ENCODE measurements at regions not wholly inside any gene's neighbourhood (a gene's known extent, or its start where the extent isn't known, plus 50 kb on each side); places are given as distances from the start of the nearest gene placed in this dataset.

DNA sequence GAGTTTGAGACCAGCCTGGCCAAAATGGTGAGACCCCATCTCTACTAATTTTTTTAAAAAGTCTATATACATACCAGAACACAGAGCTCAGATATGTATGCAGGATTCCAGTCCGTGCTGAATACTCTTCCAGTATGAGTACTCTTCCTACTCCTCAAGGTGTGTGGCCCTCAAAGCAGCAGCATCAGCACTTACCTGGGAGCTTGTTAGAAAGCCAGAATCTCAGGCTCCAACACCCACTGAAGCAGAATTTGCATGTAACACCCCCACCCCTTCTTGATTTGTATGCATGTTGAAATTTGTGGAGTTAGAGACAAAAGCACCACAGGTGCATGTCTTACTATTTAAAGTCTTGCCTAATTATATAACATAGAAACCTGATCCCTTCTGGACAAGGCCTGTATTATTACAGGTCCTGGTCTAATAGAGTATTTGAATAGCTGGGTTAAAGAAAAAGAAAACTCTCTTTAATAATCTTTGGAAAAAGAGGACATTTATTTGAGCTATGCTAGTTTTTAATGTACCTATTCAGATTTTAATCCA lies 50.3 kb upstream of the NFE2L2 start:
- no peak for DNase-seq

DNA sequence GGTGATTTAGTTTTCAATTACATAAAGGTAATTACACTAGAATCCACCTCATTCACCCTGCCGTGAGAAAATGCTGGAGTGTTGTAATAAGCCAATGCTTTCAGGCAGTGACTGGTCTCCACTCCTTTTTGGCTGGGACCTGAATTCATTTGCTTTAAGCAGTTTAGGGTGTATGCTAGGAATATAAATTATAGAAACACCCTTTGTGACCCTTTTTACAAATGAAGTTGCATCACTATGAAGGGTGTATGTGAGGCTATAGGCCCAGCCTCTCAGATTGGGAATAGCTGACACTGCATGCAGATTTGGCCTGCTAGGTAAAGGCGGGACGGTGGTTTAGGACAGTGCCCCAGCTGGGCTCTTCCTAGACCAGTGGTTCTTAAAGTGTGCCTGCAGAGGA lies 50.8 kb upstream of the NFE2L2 start:
- DNase-seq = no peak

DNA sequence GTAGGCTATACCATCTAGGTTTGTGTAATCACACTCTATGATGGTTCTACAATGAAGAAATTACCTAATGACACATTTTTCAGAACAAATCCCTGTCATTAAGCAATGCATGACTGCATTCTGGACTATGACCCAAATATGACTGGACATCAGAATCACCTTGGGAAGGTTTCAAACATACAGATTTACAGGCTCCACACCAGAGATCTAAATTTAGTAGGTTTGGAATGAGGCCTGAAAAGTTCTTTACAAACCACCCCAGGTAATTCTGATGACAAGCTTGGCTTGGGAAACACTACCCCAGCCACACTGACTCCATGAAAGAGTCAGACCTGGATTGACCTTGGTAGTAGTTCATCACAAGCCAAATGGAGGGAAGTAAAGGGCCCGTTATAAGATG lies 52.2 kb upstream of the NFE2L2 start:
- DNase-seq = no peak

DNA sequence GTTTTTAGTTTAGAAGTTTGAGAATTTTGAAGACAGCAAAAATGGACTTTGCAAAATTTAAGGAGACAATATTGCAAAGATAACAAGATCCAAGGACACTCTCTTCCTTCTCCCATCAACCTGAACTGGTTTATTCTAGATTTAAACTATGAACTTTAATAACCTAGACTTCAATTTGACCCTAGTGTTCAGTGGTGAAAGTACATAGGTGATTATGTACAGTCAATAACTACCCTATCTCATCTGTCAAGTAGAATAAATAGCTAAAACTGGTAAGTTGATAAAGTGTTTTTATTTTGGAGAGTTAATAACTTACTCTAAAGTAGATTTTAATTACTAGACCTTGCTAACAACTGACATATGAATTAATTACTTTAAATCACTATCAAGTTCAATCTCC lies 52.9 kb upstream of the NFE2L2 start:
- DNase-seq = no peak

DNA sequence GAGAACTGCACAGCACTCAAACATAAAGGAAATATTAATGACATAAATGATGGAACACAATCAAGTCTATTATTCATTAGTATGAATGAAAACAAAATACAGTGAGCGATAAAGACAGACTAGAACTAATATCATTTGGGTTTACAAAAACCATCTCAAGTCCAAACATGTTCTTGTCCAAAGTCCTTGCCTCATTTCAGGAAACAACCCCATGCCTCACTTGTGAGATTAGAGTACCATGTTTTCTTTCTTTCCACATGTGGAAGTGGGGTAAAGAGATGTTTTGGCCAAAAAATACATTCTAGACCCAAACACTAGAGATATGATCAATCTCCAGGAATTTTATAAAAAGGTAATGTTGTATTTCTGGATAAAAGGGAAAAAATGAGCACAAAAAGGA lies 53.3 kb upstream of the NFE2L2 start:
- DNase-seq = no peak

DNA sequence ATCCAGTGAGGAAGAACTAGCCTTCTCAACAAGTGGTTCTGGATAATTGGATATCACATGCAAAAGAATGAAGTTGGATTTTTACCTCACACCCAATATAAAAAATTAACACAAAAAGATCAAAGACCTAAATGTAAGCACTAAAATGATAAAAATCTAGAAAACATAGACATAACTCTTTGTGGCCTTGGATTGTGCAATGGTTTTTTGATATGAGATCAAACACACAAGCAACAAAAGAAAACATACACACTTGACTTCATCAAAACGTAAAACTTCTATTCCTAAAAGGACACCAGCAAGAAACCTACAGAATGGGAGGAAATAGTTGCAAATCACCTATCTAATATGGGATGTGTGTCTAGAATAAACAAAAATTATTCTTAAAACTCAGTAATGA lies 54.1 kb upstream of the NFE2L2 start:
- DNase-seq = no peak

DNA sequence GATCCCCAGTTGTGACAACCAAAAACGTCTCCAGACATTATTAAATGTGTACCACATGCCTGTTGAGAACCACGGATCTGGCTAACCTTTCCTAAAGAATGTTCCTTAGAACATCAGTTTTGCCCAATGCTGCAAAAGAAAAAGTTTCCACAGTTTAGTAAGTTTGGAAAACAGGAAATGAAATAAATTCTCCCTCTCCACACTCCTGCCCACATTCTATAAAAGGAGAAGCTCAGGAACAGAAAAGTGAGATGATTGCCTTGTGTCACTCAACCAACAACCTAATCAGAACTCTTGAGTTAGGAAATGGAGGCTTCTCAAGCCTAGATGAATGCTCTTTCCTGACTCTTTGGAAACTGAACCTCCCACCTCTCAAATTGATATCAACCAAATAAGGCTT lies 56.1 kb upstream of the NFE2L2 start:
- no peak for DNase-seq

DNA sequence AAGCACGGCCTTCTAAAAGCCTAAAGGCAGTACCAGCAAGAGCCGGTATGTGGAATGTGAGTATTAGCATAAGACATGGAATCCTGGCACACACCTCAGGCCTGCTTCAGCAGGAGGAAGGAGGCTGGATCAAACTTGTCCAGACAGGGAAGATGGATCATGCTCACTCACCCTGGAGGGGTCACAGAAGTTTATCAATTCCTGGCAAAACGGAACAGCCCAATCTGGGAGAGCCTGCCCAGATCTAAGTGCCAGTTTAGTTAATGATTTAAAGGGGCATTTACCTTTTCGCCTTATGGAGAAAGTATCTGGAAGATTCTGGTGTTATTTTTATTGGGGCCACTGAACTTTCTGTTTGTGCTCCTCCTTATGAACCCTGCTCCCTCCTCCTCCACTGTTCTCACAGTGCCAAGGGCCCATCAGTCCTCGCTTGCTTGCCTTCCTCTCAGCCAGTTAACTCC lies 58.3 kb upstream of the NFE2L2 start:
- DNase-seq = no peak

DNA sequence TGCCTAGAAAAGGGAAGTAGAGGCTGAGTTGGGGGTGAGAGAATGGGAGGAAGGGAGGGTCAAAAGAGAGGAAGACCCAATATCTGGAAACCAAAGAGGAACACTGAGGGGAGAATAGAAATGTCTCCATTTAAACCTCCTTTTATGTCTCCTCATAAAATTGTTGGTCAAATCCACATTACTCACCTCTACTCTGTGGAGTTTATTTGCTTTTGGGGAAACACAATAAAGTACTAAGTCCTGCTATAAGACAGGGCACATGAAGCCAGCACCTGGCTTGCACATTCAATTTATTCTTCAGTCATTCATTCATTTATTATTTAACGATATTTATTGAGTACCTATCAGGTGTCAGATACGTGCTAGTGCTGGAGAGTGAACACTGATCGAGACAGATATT lies 60.3 kb upstream of the NFE2L2 start:
- no peak for DNase-seq

DNA sequence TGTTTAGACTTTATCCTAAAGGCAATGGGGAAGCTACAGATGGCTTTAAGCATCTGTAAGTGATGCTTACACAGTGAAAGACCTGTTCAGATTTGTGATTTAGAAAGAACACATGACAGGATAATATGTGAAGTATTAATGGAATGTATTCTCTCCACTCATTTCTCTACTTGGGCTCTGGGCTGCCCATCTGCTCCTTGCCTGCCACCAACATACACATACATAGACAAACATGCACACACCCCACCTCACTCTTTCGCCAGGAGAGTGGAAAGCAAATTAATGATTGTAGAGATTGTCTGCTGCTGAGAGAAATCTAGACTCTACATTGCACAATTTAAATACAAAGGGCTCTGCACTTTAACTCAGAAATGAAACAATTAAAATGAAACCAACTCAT lies 61.0 kb upstream of the NFE2L2 start:
- no peak for DNase-seq

DNA sequence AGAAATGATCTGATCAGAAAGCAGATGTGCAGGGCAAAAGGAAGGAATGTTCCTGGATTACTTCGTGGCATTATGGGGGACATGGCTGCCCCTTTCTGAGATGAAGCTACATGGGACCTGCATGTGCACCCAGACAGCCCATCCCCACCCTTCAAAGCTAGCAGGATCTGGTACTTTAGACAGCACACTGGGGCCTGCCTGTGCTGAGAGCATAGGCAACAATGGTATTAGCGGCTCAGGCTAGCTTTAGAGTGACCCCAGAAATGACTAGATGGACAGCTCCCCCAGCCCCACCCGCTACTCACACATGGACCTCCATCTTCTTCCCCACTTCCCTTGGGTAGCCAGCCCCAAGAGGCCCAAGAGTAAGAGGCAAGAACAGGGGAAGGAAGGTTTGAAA lies 61.5 kb upstream of the NFE2L2 start:
- no peak for DNase-seq

DNA sequence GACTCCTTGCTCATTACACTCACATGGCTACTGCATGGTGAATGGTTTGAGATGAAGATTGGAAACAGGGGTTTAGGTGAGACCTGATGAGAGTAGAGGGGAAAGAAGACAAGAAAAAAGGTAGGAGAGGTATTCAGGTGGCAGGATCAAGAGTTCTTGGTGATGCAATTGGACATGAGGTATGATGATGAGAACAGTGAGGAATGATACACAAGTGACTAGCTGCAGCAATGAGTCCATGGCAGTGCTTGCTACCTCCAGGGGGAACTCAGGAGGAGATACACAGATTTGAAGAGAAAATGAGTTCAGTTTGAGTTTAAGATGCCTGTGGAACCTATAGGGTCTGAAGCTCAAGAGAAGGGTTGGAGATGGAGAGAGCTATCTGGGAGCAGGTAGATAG lies 62.1 kb upstream of the NFE2L2 start:
- no peak for DNase-seq

DNA sequence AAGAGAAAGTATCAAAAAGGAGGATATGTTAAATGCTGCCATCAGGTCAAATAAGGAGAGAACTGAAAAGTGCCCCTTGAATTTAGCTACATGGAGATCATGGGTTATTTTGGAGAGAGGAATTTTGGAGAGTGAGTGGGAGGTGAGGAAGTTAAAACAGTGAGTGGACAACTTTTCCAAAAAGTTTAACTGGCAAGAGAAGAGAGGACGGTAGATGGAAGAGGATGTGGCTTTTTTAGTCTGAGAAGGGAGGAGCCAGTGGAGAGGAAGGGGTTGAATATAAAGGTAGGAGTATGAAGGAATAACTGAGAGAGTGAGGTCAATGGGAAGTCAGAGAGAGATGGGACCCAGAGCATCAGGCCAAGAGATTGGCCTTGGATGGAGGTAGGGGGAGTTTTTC lies 62.5 kb upstream of the NFE2L2 start:
- no peak for DNase-seq

DNA sequence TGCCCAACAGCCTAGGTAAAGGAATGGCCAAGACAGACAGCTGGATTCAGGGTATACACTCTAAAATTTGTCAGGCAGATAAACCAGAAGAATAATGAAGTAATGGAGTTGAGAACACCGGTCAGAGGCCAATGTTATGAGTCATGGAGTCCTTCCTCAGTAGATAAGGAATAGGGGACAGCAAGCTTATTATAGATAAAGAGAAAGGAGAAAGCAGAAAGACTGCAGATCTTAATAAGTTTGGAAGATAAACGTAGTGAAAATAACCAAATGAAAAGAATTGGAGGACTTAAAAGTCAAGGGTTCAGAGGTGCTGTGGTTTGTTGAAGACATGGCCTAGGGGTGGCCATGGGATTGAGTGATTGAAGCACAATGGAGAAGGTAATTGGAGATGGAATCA lies 63.5 kb upstream of the NFE2L2 start:
- DNase-seq = no peak

DNA sequence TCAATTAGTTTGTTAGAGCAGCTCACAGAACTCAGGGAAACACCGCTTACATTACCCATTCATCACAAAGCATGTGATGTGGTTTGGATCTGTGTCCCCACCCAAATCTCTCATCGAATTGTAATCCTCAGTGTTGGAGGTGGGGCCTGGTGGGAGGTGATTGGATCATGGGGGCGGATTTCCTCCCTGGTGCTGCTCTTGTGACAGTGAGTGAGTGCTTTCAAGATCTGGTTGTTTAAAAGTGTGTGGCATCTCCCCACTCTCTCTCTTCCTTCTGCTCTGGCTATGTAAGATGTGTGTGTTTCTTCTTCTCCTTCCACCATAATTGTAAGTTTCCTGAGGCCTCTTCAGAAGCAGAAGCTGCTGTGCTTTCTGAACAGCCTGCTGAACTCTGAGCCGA lies 63.5 kb upstream of the AGPS start:
- DNase-seq = no peak

DNA sequence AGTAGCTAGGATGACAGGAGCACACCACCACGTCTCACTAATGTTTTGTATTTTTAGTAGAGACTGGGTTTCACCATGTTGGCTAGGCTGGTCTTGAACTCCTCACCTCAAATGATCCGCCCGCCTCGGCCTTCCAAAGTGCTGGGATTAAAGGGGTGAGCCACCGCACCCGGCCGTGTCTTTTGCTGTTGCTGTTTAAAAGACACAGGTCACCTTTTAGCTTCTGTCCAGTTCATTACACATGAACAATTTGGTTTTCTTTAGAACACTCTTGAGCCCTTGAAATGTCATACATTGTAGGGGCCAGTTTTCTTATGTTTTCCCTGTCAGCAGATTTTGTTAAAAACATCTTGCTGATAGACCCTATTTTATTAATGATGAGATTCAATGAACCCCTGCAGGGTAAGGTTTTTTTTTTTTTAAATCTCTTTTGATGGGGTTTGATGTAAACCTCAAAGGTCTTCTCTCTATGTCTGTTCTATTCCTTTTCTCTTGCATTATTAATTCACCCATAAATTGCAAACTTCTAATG lies 61.0 kb upstream of the AGPS start:
- DNase-seq = no peak

DNA sequence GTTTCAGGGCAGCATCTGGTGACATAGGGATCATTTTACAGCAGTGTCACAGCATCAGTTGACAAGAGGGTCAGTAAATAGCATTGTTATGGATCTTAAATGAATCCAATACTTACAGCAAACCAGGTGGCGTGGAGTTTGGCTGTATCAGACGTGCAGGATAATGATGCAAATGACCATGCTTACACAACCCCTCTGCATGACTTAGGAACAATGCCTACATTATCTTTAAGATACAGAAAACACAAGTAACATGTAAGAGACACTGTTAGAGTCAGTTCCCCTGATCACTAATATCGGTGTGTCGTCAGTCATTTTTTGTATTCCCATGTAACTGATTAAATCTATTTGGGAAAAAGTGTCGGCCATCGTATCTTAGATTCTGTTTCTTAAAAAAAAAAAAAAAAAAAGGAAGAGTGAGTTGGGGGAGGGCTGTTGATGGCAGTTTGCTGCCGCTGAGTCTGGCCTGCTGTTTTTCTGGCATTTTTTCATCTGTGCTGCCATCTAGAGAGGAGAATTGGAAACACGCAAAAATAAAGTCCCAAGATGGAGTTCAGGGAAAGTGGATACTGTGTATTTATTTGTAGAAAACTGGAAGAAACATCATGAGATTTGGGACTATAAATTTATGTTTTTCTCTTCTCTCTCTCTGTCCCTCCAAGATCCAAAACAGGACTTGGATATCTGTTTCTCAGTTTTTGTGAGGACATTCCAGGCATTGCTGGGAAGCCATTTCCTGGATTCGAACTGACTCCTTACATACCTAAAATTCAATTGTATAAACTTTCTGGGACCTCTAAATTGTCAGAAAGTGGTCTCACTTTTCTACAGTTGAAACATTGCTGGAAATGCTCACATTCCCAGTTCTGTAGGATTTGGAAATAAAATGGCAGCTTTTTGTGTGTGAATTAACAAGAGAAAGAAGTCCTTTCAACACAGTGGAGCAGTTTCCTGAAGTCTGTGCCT lies 60.3 kb upstream of the AGPS start:
- peak; percentile 52 for DNase-seq

DNA sequence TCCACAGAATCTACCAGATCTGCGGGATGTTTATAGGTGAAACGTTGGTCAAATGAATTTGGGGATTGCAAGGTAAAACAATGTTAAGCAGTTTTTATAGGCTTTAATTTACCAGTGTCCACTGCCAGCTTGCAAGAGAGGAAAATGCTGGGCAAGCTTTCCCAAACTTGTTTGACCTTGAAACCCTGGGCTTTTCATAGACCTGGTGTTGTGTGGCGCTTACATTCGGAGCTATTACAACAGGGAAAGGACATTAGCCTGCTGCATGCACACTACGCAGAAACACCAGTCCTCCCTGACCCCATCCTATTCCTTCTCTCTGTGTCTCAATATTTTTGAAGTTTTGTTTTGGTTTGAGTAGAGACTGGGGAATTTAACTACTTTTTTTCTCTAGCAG lies 59.6 kb upstream of the AGPS start:
- no peak for DNase-seq

DNA sequence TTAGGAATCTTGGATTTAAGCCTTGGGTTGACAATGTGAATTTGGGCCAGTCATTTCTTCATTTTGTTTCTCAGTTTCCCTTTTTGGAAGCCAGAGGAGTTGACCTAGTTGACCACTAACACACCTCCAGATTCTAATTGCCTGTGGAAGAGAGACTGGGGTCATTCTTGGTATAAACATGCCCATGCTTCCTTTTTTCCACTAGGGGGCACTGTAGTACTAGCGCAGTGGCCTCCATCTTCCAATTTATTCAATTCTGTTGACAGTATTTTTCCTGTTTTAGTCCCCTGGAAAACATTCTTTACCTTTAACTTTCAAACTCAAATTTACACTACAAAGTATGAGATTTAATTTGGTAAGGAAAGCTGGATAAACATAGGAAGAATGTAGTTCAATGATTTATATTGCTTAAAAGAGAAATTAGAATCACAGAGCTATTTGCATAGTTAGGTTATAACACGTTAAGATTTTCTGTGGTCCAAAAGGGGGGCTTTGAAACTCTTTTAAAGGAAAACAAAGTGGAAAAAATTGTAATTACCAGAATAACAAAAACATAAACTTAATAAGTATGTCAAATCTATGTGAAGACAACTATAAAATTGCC lies 57.5 kb upstream of the AGPS start:
- DNase-seq = peak; percentile 48

DNA sequence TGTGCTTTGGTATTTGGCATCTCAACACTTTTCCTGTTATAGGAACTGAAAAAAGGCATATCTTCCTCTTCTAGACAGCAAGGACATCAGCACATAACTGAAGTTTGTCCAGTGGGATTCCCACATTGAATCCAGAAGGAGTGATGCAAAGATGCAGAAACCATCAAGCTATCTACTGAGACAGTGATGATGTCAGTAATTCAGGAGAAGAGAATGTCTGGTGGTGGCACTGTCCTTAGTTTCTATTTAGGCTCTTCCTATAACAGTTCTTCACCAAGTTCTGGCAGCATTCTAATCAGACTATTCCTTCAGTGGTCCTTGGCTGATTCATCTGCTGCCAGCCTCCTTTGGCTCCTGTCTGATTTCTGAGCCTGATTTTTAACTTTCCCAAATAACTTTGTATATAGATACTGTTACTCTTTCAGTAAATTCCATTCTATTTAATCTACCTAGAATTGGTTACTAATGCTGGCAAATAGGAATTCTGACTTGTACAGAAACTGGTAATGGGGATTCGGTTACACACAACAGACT lies 56.6 kb upstream of the AGPS start:
- DNase-seq = no peak

DNA sequence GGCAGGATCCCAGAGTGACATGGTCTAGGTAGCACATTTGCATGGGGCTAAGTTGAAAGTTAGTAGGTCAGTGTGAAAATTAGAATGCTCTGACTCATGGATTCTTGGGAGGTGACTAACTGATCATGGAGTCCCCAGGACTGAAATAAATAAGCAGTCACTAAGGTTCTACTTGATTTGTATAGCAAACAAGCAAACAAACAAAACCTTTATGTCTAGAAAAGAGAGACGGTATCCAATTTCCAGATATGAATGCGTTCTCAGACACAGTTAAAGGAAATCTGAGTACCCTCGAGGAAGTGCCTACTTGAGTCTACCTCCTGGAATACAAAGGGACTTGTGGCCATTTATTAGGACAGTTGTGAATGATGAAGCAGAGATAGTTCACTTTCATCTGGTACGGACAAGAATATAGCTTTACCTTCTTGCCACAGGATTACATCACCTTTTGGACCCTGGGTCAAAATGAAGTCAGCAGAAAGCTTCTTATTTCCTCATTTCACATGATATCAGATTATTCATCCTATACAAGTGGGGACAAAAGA lies 54.3 kb upstream of the AGPS start:
- DNase-seq = peak; percentile 89

DNA sequence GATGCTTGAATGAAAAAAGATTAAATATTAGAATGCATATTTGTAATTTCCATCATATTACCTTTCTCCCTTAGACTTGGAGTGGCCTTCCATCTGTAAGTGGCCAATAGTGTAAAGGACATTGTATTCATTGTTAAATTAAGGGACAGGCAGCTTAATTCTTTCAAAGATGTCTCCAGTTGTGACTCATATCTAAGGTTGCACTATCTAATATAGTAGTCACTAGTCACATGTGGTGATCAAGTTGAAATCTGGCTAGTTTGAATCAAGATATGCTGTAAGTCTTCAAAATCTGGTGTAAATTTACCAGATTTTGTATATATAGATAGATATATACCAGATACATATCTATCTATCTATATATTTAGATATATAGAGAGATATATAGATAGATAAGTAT lies 52.4 kb upstream of the AGPS start:
- no peak for DNase-seq

DNA sequence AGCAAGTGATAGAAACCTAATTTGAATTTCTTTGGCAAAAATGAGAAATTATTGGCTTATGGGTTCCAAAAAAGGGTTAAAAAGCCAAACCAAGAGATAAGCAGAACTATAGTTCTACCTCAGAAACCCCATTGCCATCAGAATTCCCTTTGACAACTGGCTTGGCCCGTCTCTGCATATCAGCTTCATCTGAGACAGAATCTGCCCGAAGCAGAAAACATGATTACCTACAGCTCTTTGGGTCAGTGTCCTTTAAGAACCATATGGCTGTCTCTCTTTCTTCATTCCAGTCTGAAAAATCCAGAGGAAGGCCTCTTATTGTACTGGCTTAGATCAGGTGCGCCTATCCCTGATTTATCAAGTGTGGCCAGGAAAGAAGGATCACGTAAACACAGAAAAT lies 49.8 kb upstream of the AGPS start:
- DNase-seq = no peak
